ENCODE measurements at regions not wholly inside any gene's neighbourhood (a gene's known extent, or its start where the extent isn't known, plus 50 kb on each side); places are given as distances from the start of the nearest gene placed in this dataset.

- no peak for DNase-seq (ENCODE audit: low spot score)
- no peak for ATAC-seq (ENCODE audit: low FRiP score)
- no peak for TF ChIP-seq CTCF (IDR thresholded peaks at IDR 0.05)
These were observed 358.7 kb upstream of the SETBP1 start for GRCh38 chr18:44321868-44322590.

- no peak for TF ChIP-seq CTCF (IDR thresholded peaks at IDR 0.05)
- ATAC-seq (ENCODE audit: low FRiP score) (no peak), DNase-seq (ENCODE audit: low spot score) (no peak)
These were observed 357.6 kb upstream of the SETBP1 start for GRCh38 chr18:44323125-44323524.

GRCh38 chr18:44324361-44324760, 356.3 kb upstream of the SETBP1 start:
- no peak for DNase-seq (ENCODE audit: low spot score)
- TF ChIP-seq CTCF (IDR thresholded peaks at IDR 0.05) = no peak
- ATAC-seq (ENCODE audit: low FRiP score) = no peak

- DNase-seq (ENCODE audit: low spot score) (peak; percentile 70), ATAC-seq (ENCODE audit: low FRiP score) (no peak)
- no peak for TF ChIP-seq CTCF (IDR thresholded peaks at IDR 0.05)
These were observed 354.6 kb upstream of the SETBP1 start for GRCh38 chr18:44325903-44326635.

- no peak for ATAC-seq (ENCODE audit: low FRiP score)
- TF ChIP-seq CTCF (IDR thresholded peaks at IDR 0.05) = no peak
- no peak for DNase-seq (ENCODE audit: low spot score)
These were observed 348.8 kb upstream of the SETBP1 start for GRCh38 chr18:44331656-44332570.

GRCh38 chr18:44341759-44342158, 338.9 kb upstream of the SETBP1 start:
- ATAC-seq (ENCODE audit: low FRiP score) (no peak), DNase-seq (ENCODE audit: low spot score) (no peak)
- no peak for TF ChIP-seq CTCF (IDR thresholded peaks at IDR 0.05)

All from omental fat pad (tissue), 3 donors.